HG02885 (cell line): ENCODE measurements at regions not wholly inside any gene's neighbourhood (a gene's known extent, or its start where the extent isn't known, plus 50 kb on each side); places are given as distances from the start of the nearest gene placed in this dataset.
"Not testable (repeated sequence)": the region's sequence is repeated elsewhere in the genome, so short reads cannot be mapped to it uniquely, and the experiment has no call there.

Experiments
- ATAC-seq: cut with Tn5 transposase; IDR thresholded peaks from one replicate; pipeline ENCODE4 v1.9.1; 2021; ENCODE audit warnings: mild to moderate bottlenecking; ENCODE audit not compliant: unreplicated experiment, poor library complexity

DNA sequence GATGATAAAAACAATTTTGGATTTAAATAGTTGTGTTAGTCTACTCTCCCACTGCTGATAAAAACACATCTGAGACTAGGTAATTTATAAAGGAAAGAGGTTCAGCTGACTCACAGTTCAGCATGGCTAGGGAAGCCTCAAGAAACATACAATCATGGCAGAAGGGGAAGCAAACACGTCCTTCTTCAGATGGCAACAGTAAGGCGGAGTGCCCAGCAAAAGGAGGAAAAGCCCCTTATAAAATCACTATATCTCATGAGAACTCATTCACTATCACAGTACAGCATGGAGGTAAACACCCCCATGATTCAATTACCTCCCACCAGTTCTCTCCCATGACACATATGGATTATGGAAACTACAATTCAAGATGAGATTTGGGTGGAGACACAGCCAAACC is 632.1 kb downstream of the SLC16A7 start:
- no peak for ATAC-seq

DNA sequence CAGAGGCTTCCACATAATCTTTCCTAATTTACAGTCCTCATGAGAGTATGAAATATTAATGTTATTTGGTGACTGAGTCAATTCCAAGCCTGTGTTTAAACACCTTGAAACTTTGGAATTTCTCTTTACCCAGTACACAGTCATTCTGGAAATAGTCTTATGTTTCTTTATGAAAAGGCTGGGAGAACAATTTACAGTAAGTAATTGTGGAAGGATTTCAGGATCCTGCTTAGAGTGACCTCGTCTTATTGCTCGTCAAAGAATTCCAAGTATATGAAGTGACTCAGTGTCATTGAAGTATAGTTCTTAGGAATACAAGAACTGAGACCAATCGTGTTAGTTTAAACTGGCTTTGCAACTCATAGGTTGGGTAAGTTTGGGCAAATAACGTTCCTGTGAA is 634.2 kb downstream of the SLC16A7 start:
- no peak for ATAC-seq

DNA sequence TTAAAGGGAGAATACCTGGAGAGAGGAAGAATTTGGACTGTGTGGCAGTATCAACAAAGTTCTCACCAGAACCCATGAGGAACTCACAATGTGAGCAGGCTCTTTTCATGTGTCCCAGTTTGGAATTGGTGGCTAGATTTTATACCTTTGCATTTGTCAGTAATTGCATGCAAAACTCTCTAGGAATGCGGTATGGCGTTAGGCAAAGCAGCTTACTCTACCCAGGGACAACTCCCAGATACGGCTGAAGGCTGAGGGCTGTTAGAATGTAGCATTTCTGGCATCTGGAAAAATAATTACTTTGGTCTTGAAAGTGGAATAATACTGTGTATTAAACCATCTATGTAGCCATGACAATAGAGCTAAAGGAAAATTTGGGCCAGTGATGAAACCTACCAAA is 635.5 kb downstream of the SLC16A7 start:
- ATAC-seq = no peak

DNA sequence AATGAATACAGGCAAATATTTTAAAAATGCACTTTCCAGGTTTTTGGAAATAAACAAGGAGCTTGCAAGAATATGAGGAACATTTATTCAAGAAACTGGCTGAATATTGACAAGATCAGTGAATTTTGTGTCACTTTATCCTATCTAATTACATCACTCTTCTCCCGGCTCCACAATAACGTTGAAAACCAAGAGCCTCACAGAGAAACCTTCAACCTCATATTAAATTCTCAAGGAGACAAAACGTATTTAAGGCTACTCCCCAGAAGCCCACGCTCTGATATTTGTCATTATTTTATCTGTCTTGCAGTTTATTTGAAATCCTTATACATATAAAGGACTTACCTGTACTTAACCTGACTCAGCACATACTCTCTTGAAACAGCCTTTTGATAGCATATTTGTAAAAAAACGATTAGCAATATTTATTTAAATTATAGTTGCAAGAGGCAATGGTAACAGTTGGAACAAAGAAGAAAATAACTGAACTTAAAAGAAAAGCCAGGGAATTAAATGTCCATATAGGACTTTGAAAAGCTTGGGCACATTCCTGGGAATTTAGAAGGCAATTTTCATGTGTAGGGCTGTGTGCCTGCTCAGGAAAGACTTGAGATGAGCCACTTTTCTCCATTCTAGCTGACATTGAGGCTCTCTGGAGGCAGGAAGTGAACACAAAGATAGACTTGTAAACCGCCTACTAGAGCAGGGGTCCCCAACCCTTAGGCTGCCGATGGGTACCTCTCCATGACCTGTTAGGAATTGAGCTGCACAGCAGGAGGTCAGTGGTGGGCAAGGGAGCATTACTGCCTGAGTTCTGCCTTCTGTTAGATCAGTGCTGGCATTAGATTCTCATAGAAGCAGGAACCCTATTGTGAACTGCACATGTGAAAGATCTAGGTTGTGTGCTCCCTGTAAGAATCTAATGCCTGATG is 636.4 kb downstream of the SLC16A7 start:
- no peak for ATAC-seq

DNA sequence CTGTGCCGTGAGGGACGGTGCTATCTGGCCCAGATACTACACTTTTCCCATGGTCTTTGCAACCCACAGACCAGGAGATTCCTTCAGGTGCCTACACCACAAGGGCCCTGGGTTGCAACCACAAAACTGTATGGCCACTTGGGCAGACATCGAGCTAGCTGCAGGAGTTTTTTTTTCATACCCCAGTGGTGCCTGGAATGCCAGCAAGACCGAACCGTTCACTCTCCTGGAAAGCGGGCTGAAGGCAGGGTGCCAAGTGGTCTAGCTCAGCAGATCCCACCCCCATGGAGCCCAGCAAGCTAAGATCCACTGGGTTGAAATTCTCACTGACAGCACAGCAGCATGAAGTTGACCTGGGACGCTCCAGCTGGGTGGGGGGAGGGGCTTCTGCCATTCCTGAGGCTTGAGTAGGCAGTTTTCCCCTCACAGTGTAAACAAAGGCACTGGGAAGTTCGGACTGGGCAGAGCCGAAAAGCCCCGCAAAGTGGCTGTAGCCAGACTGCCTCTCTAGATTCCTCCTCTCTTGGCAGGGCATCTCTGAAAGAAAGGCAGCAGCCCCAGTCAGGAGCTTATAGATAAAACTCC is 638.9 kb downstream of the SLC16A7 start:
- ATAC-seq = not testable (repeated sequence)

DNA sequence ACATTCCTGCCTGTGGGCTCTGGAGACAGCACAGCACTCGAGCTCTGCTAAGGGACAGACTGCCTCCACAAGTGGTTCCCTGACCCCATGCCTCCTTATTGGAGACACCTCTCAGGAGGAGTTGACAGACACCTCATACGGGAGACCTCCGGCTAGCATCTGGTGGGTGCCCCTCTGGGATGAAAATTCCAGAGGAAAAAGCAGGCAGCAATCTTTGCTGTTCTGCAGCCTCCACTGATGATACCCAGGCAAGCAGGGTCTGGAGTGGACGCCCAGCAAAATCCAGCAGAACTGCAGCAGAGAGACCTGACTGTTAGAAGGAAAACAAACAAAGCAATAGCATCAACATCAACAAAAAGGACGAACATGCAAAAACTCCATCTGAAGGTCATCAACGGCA is 639.4 kb downstream of the SLC16A7 start:
- no peak for ATAC-seq

DNA sequence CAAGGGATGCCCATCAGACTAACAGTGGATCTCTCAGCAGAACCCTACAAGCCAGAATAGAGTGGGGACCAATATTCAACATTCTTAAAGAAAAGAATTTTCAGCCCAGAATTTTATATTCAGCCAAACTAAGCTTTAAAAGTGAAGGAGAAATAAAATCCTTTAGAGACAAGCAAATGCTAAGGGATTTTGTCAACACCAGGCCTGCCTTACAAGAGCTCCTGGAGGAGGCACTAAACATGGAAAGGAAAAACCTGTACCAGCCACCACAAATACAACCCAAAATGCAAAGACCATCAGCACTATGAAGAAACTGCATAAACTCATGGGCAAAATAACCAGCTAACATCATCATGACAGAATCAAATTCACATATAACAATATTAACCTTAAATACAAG is 640.6 kb downstream of the SLC16A7 start:
- not testable (repeated sequence) for ATAC-seq

DNA sequence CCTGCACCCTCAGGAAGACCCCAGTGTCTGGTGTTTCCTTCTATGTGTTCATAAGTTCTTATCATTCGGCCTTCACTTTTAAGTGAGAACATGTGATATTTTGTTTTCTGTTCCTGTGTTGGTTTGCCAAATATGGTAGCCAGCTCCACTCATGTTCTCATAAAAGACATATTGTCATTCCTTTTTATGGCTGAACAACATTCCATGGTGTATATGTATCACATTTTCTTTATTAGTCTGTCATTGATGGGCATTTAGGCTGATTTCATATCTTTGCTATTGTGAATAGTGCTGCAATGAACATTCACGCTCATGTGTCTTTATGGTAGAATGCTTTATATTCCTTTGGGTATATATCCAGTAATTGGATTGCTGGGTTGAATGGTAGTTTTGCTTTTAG is 645.1 kb downstream of the SLC16A7 start:
- ATAC-seq = no peak

DNA sequence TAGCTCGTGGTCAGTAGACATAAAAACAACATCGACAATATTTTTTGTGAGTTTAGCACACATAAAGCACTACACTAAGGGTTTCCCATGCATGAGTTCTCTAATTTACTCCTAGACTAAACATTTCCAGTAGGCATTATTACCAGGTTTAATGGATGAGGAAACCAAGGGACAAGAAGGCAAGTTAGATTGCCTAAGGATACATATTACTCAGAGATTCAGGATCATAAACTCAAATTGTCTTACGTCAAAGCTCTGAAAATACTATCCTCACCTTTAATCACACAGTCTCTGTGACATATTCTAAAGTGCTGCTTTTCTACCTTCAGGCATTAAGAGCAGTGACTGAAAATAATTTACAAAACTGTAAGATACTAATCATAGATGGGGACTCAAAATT is 655.3 kb downstream of the SLC16A7 start:
- ATAC-seq = no peak

DNA sequence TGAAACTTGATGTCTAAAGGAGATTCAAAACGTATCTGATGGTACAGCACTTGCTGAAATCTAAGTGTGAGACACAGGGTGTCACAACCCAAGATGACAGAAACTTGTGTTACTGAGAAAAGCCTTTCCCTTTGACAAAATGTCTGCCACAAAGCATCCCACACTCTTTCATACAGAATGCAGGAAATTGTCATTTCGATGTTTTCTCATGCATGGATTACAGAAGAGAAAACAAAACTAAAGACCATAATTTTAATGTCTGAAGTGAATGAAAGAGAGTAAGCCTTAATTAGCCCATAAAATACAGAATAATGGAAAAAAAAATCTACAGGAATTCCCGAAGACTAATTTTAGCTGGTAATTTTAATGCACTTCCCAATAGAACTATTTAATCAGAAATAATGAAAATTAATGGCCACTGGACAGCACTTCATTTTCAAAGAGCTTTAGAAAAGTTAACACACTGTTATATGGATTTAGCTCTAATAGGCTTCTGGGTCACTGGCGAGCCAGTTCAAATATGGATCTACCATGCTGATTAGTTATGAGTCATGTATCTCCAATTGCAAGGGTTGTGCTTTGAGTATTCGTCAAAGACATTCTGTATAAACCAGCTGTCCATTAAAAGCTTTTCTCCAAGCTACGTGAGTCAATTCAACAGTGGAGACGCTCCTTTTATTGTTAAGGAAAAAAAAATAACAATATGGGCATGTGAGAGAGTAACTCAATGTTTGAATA is 656.7 kb downstream of the SLC16A7 start:
- ATAC-seq = no peak

DNA sequence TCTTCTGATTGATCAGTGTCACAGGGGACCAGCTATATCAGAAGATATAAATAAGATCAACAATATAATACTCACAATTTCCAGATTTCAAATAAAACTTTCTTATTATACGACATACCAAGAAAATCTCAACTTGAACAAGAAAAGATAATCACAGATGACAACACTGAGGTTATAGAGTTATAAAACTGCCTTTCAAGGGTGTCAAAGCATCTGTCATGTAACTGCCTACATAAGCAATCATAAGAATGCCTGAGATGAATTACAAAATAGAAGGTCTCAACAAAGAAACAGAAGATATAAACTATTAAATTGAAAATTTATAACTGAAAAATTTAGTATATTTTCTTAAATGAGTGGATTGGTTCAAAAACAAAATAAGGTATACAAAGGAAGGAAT is 659.2 kb downstream of the SLC16A7 start:
- no peak for ATAC-seq

DNA sequence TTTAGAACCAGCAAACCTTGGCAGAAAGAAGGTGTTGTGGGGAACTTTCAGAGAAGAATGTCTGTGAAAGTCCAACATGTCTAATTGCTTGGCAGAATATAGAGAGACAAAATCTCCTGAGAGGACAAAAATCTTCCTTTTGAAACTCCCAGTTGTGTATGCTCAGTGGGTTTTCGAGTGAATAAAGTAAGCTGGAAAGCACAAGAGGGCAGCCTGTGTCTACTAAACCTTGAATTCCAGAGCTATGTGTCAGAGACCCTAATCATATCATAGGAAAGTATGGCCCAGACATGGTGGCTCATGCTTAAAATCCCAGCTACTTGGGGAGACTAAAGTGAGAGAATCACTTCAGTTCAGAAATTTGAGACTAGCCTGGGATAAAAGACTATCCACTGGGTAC is 661.2 kb downstream of the SLC16A7 start:
- no peak for ATAC-seq

DNA sequence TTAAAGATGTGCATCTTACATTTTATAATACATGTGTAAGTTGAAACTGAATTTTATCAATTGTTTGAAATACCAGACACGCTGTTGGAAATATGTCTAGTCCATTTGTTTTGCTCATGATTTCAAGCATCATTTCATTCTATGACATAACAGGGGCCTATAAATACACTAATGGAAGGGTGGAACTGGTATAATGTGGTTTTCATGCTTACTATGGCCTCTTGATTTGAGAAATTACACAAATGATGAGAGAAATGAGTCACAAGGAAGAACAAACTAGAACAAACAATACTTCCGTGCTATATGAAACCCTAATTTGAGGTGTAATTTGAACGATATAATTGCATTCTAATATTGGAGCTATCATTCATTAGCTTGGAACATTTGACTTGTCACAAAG is 663.4 kb downstream of the SLC16A7 start:
- no peak for ATAC-seq

DNA sequence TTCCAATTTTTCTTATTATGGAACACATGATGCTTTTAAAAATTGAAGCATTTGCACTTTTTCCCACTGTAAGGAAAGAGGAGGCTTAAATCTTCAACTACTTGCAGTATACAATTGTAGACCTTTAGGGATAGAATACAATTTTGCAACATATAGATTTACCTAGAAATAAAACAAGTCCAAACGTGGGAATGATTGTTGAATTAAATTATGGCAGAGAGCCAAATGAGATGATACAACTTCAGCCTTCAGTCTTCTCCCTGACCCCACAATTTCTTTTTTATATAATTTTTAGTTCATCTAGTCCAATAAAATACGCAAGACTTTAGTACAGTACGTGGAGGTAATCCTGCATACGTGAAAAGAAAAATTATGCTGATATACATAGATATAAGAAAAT is 666.5 kb downstream of the SLC16A7 start:
- no peak for ATAC-seq

DNA sequence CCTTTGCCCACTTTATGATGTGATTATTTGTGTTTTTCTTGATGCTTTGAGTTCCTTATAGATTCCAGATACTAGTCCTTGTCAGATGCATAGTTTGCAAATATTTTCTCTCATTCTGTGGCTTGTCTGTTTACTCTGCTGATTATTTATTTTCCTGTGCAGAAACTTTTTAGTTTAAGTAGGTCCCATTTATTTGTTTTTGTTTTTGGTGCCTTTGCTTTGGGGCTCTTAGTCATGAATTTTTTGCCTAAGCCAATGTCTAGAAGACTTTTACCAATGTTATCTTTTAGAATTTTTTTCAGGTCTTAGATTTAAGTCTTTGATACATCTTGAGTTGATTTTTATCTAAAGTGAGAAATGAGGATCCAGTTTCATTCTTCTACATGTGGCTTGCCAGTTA is 667.3 kb downstream of the SLC16A7 start:
- no peak for ATAC-seq

DNA sequence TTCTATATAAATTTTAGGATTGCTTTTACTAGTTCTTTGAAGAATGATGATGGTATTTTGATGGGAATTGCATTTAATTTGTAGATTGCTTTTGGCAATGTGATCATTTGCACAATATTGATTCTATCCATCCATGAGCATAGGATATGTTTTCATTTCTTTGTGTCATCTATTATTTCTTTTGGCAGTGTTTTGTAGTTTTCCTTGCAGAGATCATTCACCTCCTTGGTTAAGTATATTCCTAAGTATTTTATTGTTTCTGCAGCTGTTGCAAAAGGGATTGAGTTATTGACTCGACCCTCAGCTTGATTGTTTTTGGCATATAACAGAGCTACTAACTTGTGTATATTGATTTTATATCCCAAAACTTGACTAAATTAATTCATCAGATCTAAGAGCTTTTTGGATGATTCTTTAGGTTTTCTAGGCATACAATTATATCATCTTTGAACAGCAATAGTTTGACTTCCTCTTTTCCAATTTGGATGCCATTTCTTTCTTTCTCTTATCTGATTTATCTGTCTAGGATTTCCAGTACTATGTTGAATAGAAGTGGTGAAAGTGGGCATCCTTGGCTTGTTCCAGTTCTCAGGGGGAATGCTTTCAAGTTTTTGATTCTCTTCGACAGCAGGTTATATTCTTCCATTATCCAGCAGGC is 668.1 kb downstream of the SLC16A7 start:
- no peak for ATAC-seq

DNA sequence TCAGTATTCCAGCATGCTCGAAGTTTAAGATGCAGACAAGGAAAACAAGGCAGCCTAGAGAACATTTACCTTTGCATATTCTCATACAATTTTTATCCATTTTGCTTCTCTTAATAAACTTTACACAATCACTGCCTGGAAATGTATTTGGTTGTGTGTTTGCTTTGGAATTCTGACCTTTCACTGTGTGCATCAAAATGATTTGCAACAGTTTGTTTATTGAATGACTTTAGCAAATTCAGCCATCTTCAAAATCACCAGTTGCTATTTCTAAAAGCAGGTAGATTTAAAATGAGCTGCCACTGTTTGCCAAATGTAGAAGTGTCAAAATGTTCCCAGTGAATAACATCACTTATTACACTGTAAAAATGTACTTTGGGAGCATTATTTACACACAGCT is 669.9 kb downstream of the SLC16A7 start:
- ATAC-seq = no peak

DNA sequence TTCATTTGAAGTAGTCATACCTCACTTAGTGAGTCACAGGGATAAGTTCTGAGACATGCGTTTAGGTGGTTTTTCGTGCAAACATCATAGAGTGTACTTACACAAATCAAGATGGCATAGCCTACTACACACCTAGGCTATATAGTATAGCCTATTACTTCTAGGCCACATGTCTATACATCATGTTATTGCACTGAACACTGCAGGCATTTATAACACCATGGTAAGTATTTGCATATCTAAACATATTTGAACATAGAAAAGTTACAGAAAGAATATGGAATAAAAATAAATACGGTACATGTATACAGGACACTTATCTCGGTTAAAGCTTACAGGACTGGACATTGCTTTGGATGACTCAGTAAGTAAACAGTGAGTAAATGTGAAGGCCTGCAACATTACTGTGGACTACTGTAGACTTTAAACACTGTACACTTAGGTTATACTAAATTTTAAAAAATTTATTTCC is 670.6 kb downstream of the SLC16A7 start:
- no peak for ATAC-seq

DNA sequence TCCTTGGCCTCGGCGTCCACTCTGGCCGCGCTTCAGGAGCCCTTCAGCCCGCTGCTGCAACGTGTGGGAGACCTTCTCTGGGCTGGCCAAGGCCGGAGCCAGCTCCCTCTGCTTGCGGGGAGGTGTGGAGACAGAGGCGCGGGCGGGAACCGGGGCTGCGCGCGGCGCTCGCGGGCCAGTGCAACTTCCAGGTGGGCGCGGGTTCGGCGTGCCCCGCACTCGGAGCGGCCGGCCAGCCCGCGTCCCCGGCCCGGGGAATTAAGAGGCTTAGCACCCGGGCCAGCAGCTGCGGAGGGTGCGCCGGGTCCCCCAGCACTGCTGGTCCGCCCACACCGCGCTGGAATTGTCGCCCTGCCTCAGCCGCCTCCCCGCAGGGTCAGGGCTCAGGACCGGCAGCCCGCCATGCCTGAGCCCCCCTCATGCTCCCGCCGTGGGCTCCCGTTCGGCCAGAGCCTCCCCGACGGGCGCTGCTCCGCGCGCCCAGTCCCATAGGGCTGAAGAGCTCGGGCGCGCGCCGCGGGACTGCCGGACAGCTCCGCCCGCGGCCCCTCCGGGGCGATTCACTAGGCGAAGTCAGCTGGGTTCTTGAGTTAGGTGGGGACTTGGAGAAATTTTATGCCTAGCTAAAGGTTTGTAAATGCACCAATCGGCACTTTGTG is 673.9 kb downstream of the SLC16A7 start:
- no peak for ATAC-seq

DNA sequence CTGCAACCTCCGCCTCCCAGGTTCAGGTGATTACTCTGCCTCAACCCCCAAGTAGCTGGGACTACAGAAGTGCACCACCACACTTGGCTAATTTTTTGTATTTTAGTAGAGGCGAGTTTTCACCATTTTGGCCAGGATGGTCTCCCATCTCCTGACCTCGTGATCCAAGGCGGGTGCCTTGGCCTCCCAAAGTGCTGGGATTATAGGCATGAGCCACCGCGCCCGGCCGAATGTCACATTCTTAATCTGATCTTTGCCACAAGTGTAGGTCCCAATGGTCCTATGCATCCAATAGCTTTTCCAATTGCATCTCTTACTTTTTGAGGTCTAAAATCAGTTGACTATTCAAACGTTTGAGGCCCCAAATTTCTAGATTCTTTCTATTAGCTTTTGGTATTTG is 676.0 kb downstream of the SLC16A7 start:
- no peak for ATAC-seq
